Middle frontal gyrus (tissue), 1 donor: ENCODE measurements at regions not wholly inside any gene's neighbourhood (a gene's known extent, or its start where the extent isn't known, plus 50 kb on each side); places are given as distances from the start of the nearest gene placed in this dataset.
"Not testable (repeated sequence)": the region's sequence is repeated elsewhere in the genome, so short reads cannot be mapped to it uniquely, and the experiment has no call there.

Experiments used
- DNase-seq: peaks from one replicate; pipeline ENCODE4 v3.0.0-alpha.2; 2015; ENCODE audit warnings: low spot score; ENCODE audit errors: extremely low spot score

DNA sequence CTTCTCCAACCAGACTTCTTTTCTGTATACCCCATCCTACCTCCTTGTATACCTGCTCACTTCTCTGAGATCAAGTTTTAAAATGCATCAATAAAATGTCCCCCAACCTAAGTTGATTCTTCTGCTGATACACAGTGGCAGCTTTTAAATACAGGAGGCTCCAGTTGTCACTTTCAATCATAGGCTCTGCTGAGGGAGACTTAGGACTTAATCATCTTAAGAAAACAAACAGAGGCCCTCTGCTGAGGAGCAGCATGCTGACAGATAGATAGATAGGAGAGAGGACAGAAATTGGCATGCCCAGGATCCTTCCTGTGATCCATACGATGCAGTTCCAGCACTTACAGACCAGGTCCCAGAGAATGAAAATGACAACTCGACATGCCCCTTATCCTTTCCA, 311.0 kb upstream of the PROX1 start:
- no peak for DNase-seq

GRCh38 chr1:213678348-213678747, 309.4 kb upstream of the PROX1 start:
- DNase-seq = no peak

- DNase-seq = no peak
Measured at GRCh38 chr1:213678753-213679152, 309.0 kb upstream of the PROX1 start.

GRCh38 chr1:213679153-213679552, 308.6 kb upstream of the PROX1 start:
- DNase-seq = no peak

DNA sequence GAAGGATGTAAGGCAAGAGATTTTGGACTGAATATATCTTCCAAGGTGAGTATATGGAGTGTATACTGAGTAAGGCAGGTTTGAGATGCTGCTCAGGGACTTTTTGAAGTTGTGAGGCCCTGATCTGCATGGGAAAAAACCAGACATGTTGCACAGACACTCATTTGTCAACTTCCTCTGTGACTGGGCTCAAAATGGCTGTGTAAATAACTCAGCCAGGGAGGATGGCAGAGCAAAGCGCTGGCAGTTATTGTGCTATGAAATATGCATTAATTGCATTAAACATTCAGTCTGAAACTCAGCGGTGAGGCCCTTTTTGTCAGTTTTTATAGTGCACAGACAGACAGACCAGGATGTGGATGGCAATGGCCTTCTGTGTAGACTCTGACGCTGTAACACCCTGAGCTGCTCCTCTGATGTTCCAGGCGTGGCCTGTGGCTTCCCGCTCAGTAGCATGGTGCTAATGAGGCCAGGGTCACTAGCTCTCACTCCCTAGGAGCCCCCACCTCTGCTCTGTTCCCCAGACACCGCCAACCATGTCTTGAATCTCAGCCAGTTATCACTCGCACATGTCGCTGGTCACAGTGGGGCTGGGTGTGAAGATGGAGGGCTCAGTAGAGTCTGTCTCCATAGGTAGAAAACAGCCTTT, 307.0 kb upstream of the PROX1 start:
- no peak for DNase-seq

- DNase-seq = no peak
Measured at GRCh38 chr1:213681788-213682340, 305.9 kb upstream of the PROX1 start.

DNA sequence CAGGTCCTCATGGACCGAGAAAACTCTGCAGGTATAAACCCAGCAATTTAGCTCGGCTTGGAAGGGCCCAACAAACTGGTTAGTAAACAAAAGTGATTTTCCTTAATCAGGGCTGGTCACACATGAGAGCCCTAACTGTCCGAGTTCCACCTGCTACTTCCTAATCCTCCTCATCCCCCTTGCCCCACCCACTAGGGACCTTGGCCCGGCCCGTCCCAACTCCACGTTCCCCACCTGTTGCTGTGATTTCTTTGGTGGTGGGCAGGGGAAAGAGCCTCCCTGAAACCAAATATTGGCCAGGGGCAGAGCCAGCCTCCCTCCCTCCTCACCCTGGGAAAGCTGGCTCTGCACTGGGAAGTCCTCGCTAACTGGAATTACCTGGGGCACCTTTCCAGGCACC, 304.2 kb upstream of the PROX1 start:
- DNase-seq = no peak

GRCh38 chr1:213684454-213684853, 303.3 kb upstream of the PROX1 start:
- DNase-seq = no peak

GRCh38 chr1:213685992-213686582, 301.7 kb upstream of the PROX1 start:
- DNase-seq = no peak

GRCh38 chr1:213686983-213687382, 300.8 kb upstream of the PROX1 start:
- no peak for DNase-seq

GRCh38 chr1:213687832-213688231, 299.9 kb upstream of the PROX1 start:
- DNase-seq = no peak

GRCh38 chr1:213688655-213689054, 299.1 kb upstream of the PROX1 start:
- no peak for DNase-seq

DNA sequence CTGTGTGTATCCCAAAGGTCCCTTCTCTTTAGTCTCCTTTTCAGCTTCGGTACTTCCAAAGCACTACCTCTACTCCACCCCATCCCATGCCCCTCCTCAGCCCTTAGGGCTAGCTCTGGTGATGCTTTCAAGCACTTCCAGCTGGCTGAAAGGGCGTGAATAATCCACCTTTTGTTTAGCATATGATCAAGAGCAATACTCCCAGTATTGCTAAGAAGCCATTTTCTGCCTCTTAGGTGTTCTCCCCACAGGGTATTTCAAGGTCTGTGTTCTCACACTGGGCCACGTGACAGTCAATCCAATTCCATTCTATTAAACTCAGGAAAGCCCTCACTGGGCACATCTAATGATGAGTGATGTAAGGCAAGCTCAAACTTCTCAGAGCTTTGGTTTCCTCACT, 298.5 kb upstream of the PROX1 start:
- DNase-seq = no peak

DNA sequence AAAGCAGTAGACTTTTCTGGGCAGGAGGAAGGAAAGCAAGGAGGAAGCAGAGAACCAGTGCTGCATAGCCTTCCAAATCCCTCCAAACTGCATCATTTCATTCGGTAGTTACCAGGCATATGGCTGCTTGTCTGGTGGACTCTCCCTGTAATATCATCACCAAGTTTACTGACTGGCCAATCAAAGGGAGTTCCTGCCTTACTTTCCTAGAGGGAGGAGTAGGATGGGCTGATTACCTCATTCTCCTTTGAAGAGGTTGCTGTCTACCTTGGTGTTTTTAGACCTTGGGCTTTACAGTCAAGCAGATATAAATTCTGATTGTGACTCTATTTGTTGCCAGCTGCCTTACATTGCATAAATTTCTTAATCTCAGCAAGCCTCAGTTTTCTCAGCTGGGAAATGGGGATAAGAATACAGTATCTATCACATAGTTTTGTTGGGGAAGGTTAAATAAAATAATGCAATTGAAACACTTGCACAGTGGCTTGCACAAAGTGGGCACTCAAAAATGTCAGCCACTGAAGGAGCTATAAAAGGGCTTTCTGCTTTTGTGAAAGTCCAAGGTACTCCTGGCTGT, 297.3 kb upstream of the PROX1 start:
- DNase-seq = no peak

DNA sequence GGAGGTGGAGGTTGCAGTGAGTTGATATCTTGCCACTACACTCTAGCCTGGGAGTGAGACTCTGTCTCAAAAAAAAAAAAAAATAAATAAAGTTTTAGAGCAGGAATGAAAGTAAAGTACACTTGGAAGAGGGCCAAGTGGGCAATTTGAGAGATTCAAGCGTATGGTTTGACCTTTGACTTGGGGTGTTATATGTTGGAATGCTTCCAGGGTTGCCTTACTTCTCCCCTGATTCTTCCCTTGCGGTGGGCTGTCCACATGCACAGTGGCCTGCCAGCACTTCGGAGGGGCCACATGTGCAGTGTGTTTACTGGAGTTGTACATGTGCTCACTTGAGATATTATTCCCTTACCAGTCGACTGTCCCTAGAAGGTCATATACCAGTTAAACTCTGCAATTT, 295.5 kb upstream of the PROX1 start:
- no peak for DNase-seq

DNA sequence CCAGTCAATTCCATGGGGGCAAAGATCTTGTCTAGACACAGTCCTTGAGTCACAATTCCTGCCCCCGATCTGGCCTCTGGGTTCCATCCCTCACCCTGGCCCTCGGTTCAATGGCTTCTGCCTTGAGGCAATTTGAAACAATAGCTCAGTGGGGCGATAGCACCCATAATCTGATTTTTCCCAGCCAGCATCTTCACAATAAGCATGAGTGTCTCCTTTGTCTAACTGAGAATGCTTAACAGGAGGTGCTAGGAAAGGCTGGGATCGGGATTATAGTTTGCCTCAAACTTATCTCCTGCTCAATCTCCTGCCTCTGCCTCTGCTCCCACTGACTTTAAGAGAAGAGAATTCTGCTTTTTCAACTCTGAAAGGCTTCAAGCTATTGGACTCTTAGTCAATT, 293.9 kb upstream of the PROX1 start:
- DNase-seq = no peak

DNA sequence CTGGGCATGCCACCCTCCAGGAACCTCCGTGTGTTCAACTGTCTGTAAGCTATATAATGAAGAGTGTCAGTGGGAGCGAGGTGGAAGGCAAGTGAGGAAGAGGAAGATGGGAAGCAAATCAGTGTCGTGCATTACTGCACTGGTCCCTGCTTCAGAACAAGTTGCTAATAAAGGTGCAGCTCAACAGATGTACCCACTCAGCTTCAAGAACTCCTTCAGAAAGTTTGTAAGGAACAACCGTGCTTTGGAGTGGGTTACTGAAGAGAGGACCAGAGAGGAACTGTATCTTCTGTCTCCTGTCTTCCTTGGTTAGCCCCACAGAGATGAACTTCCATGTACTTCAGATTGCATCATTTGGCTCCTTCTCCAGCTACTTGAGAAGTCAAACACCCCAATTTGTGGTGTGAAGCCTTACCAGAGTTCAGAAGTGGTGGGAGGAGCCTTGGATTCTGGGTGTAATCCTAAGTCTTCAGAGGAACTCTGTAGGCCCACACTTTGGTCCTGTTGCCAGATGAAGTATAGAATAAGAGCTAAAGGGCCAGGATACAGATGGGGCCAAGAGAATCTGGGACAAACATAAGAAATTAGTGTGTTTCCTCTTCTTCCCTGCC, 290.5 kb upstream of the PROX1 start:
- no peak for DNase-seq

DNA sequence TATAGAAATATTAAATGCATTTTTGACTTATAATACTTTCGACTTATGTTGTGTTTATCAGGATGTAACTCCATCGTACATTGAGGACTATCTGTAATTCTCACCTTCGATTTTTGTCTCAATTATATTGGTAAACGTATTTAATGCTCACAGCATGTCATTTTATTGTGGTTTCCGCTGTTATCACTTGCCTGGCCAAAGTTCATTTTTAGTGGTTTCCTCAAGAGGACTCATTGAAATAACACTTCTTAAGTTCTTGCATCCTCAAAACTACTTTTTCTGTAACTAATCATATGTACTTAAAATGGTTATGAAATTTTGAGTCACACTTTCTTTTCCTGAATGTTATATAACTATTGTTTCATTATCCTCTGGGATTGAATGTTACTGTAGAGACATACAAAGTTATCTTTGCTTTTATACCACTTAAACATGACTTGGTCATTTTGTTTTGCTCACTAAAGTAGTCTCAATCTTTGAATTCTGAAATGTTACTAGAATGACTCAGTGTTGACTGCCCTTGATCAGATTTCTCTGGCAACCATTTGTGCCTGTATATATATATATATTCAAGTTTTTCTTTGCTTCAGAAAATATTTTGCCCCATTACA, 289.6 kb upstream of the PROX1 start:
- no peak for DNase-seq

DNA sequence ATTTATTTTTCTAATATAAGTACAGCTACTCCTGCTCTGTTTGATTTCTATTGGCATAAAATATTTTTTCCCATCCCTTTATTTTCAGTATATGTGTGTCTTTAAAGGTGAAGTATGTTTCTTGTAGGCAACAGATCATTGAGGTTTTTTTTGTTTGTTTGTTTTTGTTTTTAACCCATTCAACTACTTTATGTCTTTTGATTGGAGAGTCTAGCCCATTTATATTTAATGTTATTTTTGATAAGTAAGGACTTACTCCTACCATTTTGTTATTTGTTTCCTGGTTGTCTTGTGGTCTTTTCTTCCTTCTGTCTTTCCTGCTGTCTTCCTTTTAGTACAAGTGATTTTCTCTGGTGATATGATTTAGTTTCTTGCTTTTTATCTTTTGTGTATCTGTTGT, 285.1 kb upstream of the PROX1 start:
- DNase-seq = no peak

DNA sequence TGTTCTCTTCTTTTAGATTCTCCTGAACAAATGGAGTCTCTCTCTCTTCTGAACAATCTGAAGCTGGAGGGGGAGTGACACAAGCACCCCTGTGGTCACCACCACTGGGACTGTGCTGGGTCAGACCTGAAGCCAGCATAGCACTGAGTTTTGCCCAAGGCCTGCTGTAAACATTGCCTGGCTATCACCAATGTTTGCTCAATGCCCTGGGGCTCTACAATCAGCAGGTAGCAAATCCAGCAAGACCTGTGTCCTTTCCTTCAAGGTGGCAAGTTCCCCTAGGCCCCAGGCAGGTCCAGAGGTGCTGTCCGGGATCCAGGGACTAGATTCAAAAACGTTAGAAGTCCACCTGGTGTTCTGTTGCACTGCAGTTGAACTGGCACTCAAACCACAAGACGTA, 282.8 kb upstream of the PROX1 start:
- DNase-seq = no peak

DNA sequence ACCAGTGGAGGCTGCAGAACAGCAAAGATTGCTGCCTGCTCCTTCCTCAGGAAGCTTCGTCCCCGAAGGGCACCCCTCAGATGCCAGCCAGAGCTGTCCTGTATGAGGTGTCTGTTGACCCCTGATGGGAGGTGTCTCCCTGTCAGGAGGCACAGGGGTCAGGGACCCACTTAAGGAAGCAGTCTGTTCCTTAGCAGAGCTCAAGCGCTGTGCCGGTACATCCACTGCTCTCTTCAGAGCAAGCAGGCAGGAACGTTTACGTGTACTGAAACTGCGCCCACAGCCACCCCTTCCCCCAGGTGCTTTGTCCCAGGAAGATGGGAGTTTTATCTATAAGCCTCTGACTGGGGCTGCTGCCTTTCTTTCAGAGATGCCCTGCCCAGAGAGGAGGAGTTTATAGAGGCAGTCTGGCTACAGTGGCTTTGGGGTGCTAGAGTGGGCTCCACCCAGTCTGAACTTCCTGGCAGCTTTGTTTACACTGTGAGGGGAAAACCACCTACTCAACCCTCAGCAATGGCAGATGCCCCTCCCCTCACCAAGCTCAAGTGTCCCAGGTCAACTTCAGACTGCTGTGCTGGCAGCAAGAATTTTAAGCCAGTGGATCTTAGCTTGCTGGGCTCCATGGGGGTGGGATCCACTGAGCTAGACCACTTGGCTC, 275.8 kb upstream of the PROX1 start:
- not testable (repeated sequence) for DNase-seq

- DNase-seq = no peak
Measured at GRCh38 chr1:213714645-213715044, 273.1 kb upstream of the PROX1 start.
